ENCODE measurements at regions not wholly inside any gene's neighbourhood (a gene's known extent, or its start where the extent isn't known, plus 50 kb on each side); places are given as distances from the start of the nearest gene placed in this dataset.

DNA sequence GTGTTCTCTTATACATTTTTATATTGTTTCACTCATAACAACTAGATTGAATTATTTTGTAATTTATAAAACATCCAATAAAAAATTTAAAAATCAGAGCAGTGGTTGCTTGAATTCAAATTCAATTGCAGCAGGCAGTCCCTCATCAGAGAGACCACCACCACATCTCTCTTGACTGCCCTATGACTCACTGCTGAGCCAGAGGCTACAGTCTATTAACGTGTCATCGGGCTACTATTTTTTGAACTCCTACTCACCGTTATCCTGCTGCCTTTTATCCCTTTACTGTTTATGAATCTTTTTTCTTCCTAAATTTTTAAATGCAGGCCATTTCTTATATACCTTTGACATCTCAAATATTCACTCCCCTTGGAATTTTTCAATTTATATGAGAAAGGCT lies 144.7 kb downstream of the BARHL2 start:
- TF ChIP-seq, protein P1, sequence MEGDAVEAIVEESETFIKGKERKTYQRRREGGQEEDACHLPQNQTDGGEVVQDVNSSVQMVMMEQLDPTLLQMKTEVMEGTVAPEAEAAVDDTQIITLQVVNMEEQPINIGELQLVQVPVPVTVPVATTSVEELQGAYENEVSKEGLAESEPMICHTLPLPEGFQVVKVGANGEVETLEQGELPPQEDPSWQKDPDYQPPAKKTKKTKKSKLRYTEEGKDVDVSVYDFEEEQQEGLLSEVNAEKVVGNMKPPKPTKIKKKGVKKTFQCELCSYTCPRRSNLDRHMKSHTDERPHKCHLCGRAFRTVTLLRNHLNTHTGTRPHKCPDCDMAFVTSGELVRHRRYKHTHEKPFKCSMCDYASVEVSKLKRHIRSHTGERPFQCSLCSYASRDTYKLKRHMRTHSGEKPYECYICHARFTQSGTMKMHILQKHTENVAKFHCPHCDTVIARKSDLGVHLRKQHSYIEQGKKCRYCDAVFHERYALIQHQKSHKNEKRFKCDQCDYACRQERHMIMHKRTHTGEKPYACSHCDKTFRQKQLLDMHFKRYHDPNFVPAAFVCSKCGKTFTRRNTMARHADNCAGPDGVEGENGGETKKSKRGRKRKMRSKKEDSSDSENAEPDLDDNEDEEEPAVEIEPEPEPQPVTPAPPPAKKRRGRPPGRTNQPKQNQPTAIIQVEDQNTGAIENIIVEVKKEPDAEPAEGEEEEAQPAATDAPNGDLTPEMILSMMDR (IDR thresholded peaks at IDR 0.05): no peak
- TF ChIP-seq POLR2A (IDR thresholded peaks at IDR 0.05) (no peak), POLR2AphosphoS5 (IDR thresholded peaks at IDR 0.05) (no peak), EP300 (IDR thresholded peaks at IDR 0.05) (no peak)

Measured in gastroesophageal sphincter (tissue), 3 donors.